PC-3 (cell line): ENCODE measurements at regions not wholly inside any gene's neighbourhood (a gene's known extent, or its start where the extent isn't known, plus 50 kb on each side); places are given as distances from the start of the nearest gene placed in this dataset.

Experiments
- ATAC-seq: fragments of 200-7000 bp; cut with Tn5 transposase; 2 replicates; pipeline ENCODE4 v1.9.1; 2020; ENCODE audit warnings: mild to moderate bottlenecking, moderate library complexity
- BruUV-seq: library from RNA; stranded (reverse); fragments of 400-500 nt; replicated peaks from 2 replicates; lab custom pipeline; 2021; lab: Mats Ljungman, UMichigan
- CTCF ChIA-PET: fragments of 300-600 bp; sonication (Branson Sonifier 250); formaldehyde crosslinking; loops from one replicate; lab custom pipeline; 2022; ENCODE audit warnings: antibody characterized with exemption; lab: Charles Lee
- POLR2A ChIA-PET: fragments of 300-600 bp; sonication (Branson Sonifier 250); formaldehyde crosslinking; loops from one replicate; lab custom pipeline; 2022; ENCODE audit warnings: antibody characterized with exemption; ENCODE audit not compliant: unreplicated experiment; lab: Charles Lee
- DNase-seq: peaks from one replicate; pipeline ENCODE4 v3.0.0-alpha.2; 2015
- H2AFZ ChIP-seq: fragments of 300-600 bp; sonication (generic); 2 replicates; pipeline ENCODE4 v1.6.0; 2016; ENCODE audit warnings: antibody characterized with exemption, low read length
- H3F3A ChIP-seq: fragments of 300-600 bp; sonication (generic); one replicate; pipeline ENCODE4 v1.6.0; 2017; ENCODE audit warnings: antibody characterized with exemption, low read length, control low read depth, mild to moderate bottlenecking; ENCODE audit not compliant: unreplicated experiment
- H3K27ac ChIP-seq: fragments of 300-600 bp; sonication (generic); 2 replicates; pipeline ENCODE4 v1.5.1; 2016; ENCODE audit warnings: mild to moderate bottlenecking, low read length
- H3K27me3 ChIP-seq: fragments of 300-600 bp; sonication (generic); 2 replicates; pipeline ENCODE4 v1.6.1; 2016; ENCODE audit warnings: low read length, mixed read lengths
- H3K36me3 ChIP-seq: fragments of 300-600 bp; sonication (generic); 2 replicates; pipeline ENCODE4 v1.6.1; 2016; ENCODE audit warnings: low read depth, mixed run types, low read length, mixed read lengths
- H3K4me1 ChIP-seq: fragments of 300-600 bp; sonication (generic); 2 replicates; pipeline ENCODE4 v1.5.1; 2016; ENCODE audit warnings: low read length; ENCODE audit not compliant: insufficient read depth
- H3K4me2 ChIP-seq: fragments of 300-600 bp; sonication (generic); 2 replicates; pipeline ENCODE4 v1.6.0; 2016; ENCODE audit warnings: low read length
- H3K4me3 ChIP-seq: fragments of 300-600 bp; sonication (generic); 2 replicates; pipeline ENCODE4 v1.5.1; 2016; ENCODE audit warnings: mild to moderate bottlenecking, low read length, mixed read lengths
- H3K79me2 ChIP-seq: fragments of 300-600 bp; sonication (generic); 2 replicates; pipeline ENCODE4 v1.6.1; 2017; ENCODE audit warnings: low read length, mixed read lengths
- H3K9ac ChIP-seq: fragments of 300-600 bp; sonication (generic); 2 replicates; pipeline ENCODE4 v1.6.0; 2016; ENCODE audit warnings: mild to moderate bottlenecking, low read length
- H3K9me2 ChIP-seq: fragments of 300-600 bp; sonication (generic); replicated peaks from 2 replicates; pipeline ENCODE4 v1.6.1; 2016; ENCODE audit warnings: mixed run types, low read length, mixed read lengths
- H3K9me3 ChIP-seq: fragments of 300-600 bp; sonication (generic); 2 replicates; pipeline ENCODE4 v1.6.1; 2016; ENCODE audit warnings: low read length, mixed read lengths
- H4K20me1 ChIP-seq: fragments of 300-600 bp; sonication (generic); 2 replicates; pipeline ENCODE4 v1.6.1; 2016; ENCODE audit warnings: low read length, mixed read lengths
- CTCF ChIP-seq: fragments of 300-600 bp; sonication (generic); conservative IDR thresholded peaks from 2 replicates; pipeline ENCODE4 v1.5.1; 2017; ENCODE audit warnings: antibody characterized with exemption, low read depth, mild to moderate bottlenecking, low read length
- EZH2 ChIP-seq: fragments of 300-600 bp; sonication (generic); IDR thresholded peaks from one replicate; pipeline ENCODE4 v1.6.1; 2017; ENCODE audit warnings: antibody characterized with exemption, mild to moderate bottlenecking, low read length; ENCODE audit not compliant: unreplicated experiment
- EZH2phosphoT487 ChIP-seq: fragments of 300-600 bp; sonication (generic); IDR thresholded peaks from 2 replicates; pipeline ENCODE4 v1.6.1; 2018; ENCODE audit warnings: mild to moderate bottlenecking, antibody characterized with exemption, low read length, borderline replicate concordance
- intact Hi-C: fragments of 100-400 bp; cut with micrococcal nuclease; formaldehyde crosslinking; loops from 2 replicates; pipeline ENCODE4 v1.9.0; 2023

GRCh38 chr3:106227068-106227467 lies 358.3 kb upstream of the CBLB start:
- Histone ChIP-seq H3K9me3 (no peaks in the 10 kb centered on the region), H3K27ac (no peak overlapping the region), H3K79me2 (no peaks in the 10 kb centered on the region), H3K9ac (no peak overlapping the region), H3K36me3 (no peaks in the 10 kb centered on the region), H4K20me1 (no peaks in the 10 kb centered on the region), H2AFZ (no peak overlapping the region), H3K4me2 (no peak overlapping the region), H3K4me1 (no peaks in the 10 kb centered on the region), H3F3A (no peaks in the 10 kb centered on the region), H3K4me3 (no peak overlapping the region), H3K9me2 (no peaks in the 10 kb centered on the region), H3K27me3 (no peaks in the 10 kb centered on the region)
- ATAC-seq (no peak), DNase-seq (no peak)
- ChIA-PET CTCF (no interaction called here), POLR2A (no interaction called here)
- intact Hi-C loops = no loop called here
- TF ChIP-seq EZH2phosphoT487 (no peak), EZH2 (no peak), CTCF (no peak)
- BruUV-seq = no TSS peak

GRCh38 chr3:106228271-106228670 lies 359.5 kb upstream of the CBLB start:
- DNase-seq = no peak
- no peak overlapping the region for H2AFZ ChIP-seq
- H3K4me3 ChIP-seq = no peak overlapping the region
- no peaks in the 10 kb centered on the region for H4K20me1 ChIP-seq
- H3K9ac ChIP-seq = no peak overlapping the region
- no peaks in the 10 kb centered on the region for H3K27me3 ChIP-seq
- no peaks in the 10 kb centered on the region for H3K9me3 ChIP-seq
- no peaks in the 10 kb centered on the region for H3K79me2 ChIP-seq
- POLR2A ChIA-PET = no interaction called here
- intact Hi-C loops = no loop called here
- BruUV-seq = no TSS peak
- no peaks in the 10 kb centered on the region for H3K4me1 ChIP-seq
- CTCF ChIA-PET = no interaction called here
- TF ChIP-seq EZH2phosphoT487 (no peak), CTCF (no peak), EZH2 (no peak)
- ATAC-seq = no peak
- no peaks in the 10 kb centered on the region for H3F3A ChIP-seq
- no peaks in the 10 kb centered on the region for H3K36me3 ChIP-seq
- no peak overlapping the region for H3K27ac ChIP-seq
- no peak overlapping the region for H3K4me2 ChIP-seq
- H3K9me2 ChIP-seq = no peaks in the 10 kb centered on the region

DNA sequence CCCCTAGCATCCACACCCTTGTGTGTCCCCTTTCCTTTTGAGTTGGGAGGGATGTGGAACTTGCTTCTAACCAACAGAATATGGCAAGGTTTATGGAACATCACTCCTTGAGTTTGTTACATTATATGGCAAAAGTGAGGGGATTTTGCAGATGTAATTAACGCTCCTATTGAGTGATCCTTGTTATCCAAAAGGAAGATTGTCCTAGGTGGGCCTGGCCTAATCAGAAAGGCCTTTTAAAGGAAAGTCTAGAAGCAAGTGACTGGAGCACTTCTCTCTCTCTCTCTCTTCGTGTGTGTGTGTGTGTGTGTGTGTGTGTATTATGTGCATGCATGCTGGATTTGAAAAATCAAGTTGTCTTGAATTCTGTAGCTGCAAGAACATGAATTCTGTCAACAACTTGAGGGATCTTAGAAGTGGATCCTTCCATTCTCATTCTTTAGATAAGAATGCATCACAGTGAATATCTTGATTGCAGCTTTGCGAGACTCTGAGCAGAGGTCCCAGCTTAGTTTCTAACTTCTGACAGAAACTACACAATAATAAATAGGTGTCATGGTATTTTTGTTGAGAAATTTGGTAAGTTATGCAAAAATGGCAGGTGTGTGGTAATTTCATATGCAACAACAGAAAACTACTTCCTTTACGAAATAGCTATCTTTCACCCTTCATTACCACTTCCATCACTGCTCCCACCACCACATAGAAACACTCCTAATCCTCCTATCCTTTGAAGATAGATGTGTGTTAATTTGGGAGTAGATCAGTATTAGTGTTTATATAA lies 360.9 kb upstream of the CBLB start:
- intact Hi-C loops = no loop called here
- H3F3A ChIP-seq = no peaks in the 10 kb centered on the region
- H3K9me2 ChIP-seq = no peaks in the 10 kb centered on the region
- no peak overlapping the region for H2AFZ ChIP-seq
- DNase-seq = no peak
- BruUV-seq = no TSS peak
- H3K4me1 ChIP-seq = no peaks in the 10 kb centered on the region
- H4K20me1 ChIP-seq = no peaks in the 10 kb centered on the region
- no peak overlapping the region for H3K27ac ChIP-seq
- no peaks in the 10 kb centered on the region for H3K9me3 ChIP-seq
- no peak for ATAC-seq
- CTCF ChIA-PET = no interaction called here
- TF ChIP-seq CTCF = no peak
- TF ChIP-seq EZH2phosphoT487 = no peak
- no peak for TF ChIP-seq EZH2
- POLR2A ChIA-PET = no interaction called here
- no peak overlapping the region for H3K9ac ChIP-seq
- H3K36me3 ChIP-seq = no peaks in the 10 kb centered on the region
- no peak overlapping the region for H3K4me3 ChIP-seq
- H3K27me3 ChIP-seq = no peaks in the 10 kb centered on the region
- H3K4me2 ChIP-seq = no peak overlapping the region
- no peaks in the 10 kb centered on the region for H3K79me2 ChIP-seq
